Testis (tissue), 2 donors: ENCODE measurements at regions not wholly inside any gene's neighbourhood (a gene's known extent, or its start where the extent isn't known, plus 50 kb on each side); places are given as distances from the start of the nearest gene placed in this dataset.

Experiments used
- POLR2A ChIP-seq: fragments of 450-650 bp; IDR thresholded peaks from one replicate; pipeline ENCODE4 v1.6.1; 2017; ENCODE audit warnings: antibody characterized with exemption, mild to moderate bottlenecking, moderate library complexity
- TF ChIP-seq, protein P1 (sequence below), 3 experiments: fragments of 450-650 bp in 2 of 3; fragments of 200-600 bp in 1 of 3; sonication (generic) in 1 of 3; IDR thresholded peaks; one replicate each; pipeline ENCODE4 v1.5.1; 2016 to 2019; ENCODE audit warnings: antibody characterized with exemption in 3 of 3, mild to moderate bottlenecking in 2 of 3, moderate library complexity in 1 of 3

GRCh38 chr9:107637421-107638420 lies 148.2 kb upstream of the KLF4 start:
- TF ChIP-seq, protein P1, sequence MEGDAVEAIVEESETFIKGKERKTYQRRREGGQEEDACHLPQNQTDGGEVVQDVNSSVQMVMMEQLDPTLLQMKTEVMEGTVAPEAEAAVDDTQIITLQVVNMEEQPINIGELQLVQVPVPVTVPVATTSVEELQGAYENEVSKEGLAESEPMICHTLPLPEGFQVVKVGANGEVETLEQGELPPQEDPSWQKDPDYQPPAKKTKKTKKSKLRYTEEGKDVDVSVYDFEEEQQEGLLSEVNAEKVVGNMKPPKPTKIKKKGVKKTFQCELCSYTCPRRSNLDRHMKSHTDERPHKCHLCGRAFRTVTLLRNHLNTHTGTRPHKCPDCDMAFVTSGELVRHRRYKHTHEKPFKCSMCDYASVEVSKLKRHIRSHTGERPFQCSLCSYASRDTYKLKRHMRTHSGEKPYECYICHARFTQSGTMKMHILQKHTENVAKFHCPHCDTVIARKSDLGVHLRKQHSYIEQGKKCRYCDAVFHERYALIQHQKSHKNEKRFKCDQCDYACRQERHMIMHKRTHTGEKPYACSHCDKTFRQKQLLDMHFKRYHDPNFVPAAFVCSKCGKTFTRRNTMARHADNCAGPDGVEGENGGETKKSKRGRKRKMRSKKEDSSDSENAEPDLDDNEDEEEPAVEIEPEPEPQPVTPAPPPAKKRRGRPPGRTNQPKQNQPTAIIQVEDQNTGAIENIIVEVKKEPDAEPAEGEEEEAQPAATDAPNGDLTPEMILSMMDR (IDR thresholded peaks at IDR 0.05), result peak; percentile 14 to 52 (median 20)
- TF ChIP-seq POLR2A, result peak; percentile 87
